Posterior cingulate gyrus (tissue), 11 donors: ENCODE measurements at regions not wholly inside any gene's neighbourhood (a gene's known extent, or its start where the extent isn't known, plus 50 kb on each side); places are given as distances from the start of the nearest gene placed in this dataset.
A peak's percentile ranks its signal among the peaks of the same experiment; 100 is the strongest.
"Not testable (repeated sequence)": the region's sequence is repeated elsewhere in the genome, so short reads cannot be mapped to it uniquely, and the experiment has no call there.

Experiments used
- DNase-seq, 10 donors: peaks; one replicate each; pipeline versions ENCODE4 v3.0.0 to v3.0.0-alpha.2; 2020 to 2021; ENCODE audit warnings: mixed read lengths in 3 of 10
- intact Hi-C: fragments of 100-400 bp; cut with DNase I; formaldehyde crosslinking; loops from one replicate; pipeline ENCODE4 v1.15.1; 2023

DNA sequence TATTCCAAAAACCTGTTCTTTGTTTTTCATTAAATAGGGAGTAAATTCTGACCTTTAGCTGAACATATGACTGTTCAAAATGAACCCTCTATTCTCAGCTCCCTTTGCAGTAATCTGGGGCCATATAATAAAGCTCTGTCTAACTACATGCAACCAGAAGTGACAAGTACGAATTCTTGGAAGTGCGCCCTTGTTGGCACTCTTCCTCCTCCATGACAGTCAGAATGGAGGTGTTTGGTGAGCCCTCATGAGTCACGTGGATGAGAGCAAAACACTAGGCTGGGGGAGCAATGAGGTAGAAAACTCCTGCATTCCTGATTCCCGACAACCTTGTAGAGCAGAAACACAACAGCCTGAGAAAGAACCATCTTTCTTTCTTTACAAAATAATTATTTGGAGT lies 552.9 kb downstream of the FBXO15 start:
- intact Hi-C loops = no loop called here
- DNase-seq = no peak

DNA sequence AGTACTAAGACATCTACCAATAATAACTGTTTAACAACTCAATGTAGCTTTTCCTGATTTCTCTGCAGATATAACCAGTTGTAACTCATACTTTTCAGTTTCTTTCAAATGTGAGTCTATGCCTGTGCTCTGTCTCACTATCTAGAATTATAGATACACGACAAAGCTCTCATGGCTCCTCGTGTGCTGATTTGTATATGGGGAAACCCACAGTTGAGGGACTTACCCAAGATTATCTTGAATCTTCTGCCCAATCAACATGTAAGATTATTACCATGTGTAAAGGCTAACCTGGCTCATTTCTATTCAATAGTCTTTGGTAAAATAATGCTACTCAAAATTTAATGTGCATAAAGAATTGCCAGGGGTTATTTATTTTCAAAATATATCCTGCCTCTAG lies 554.4 kb downstream of the FBXO15 start:
- intact Hi-C loops = no loop called here
- DNase-seq = no peak

DNA sequence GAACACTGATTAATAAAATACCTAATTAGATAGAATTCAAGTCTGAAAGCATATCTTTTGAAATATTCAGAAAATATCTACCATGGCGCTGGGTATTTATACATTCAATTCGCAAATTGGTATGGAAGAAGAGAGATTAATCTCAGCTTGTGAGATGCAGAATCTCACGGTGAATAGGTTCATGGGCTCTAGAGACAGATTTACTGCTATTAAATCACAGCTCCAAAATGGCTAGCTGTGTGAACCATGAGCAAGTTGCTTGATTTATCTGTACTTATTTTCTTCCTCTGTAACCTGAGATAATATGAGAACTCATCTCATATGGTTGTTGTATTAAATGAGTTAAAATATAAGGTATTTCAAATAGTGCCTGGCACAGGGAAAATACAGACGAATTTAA lies 556.7 kb downstream of the FBXO15 start:
- intact Hi-C loops = no loop called here

DNA sequence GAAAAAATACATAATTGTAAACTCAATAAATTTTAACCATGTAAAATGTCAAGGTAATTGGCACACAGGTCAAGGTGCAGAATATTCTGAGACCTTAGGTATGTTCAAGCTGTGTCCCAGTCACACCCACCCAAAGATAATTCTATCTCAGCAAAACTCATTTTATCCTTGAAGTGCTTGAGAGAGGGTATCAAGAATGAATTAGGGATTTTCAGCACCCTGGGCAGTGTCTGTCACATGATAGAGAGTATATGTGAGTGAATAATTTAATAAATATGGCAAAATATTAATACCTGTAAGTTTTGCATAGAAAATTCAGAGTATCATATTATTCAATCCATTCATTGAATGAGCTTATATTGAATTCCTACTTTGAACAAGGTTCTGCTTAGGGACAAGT lies 567.9 kb downstream of the FBXO15 start:
- intact Hi-C loops = no loop called here
- no peak for DNase-seq

More for the DNA sequence above, 556.7 kb downstream of the FBXO15 start:
- DNase-seq = no peak

DNA sequence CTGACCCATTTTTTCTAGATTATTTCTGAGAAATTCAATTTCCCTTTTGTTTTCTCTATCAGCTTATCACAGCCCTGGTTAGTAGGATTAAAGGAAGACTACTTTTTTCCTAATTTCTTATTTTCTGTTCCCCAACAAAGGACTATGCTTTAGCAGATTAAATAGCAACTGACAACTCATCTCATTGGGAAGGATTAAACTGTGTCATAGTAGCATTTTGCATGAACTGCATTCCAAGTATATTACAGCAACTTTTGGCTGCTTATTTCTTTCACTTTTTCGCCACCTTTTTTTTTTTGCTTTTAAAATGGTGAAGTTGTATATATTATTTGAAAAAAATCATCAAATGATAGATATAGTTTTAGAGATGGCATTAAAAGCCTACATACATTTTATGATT lies 570.3 kb downstream of the FBXO15 start:
- intact Hi-C loops = no loop called here
- DNase-seq = no peak

DNA sequence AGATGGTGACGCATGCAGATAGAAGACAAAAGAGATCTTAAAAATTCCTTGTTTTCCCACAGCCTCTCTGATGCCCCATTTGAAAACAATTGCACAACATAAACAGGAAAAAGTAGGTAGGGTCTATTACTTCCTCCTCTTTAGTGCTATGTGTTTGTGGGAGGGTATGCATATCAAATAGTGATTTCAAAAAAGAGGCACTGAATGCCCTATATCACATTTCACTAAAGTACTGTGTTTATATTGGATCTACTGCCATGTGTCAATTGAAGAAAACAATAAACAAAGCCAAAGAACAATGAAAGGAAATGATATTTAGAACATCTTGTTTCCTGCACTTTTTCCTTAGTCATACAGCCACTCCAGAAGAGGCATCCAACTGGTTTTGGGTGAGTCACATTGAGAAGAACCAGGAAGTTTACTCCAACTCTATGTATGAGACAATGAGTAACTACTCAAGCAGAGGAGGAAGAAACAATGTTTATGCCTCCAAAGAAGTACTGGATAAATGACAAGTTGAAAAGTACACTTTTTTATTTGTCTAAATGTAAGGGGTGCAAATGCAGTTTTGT lies 583.6 kb downstream of the FBXO15 start:
- DNase-seq = no peak
- intact Hi-C loops = no loop called here

DNA sequence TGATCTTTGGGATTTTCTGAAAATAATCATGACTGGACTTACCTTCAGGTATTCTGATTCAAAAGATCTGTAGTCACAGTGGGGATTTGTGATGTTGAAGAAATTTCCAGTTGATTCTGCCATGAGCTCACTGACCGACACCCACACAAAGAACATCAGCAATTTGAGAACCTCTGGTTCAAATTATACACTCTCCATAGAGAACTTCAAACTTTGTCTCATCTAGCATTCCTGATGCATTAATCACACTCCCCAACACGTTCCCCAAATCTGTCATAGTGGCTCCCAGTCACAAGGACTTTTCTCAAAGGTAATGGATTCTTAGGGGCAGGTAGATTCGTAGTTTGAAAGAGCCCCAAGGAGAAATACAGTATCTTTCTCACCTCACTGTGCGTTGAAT lies 584.3 kb downstream of the FBXO15 start:
- no peak for DNase-seq
- intact Hi-C loops = no loop called here

DNA sequence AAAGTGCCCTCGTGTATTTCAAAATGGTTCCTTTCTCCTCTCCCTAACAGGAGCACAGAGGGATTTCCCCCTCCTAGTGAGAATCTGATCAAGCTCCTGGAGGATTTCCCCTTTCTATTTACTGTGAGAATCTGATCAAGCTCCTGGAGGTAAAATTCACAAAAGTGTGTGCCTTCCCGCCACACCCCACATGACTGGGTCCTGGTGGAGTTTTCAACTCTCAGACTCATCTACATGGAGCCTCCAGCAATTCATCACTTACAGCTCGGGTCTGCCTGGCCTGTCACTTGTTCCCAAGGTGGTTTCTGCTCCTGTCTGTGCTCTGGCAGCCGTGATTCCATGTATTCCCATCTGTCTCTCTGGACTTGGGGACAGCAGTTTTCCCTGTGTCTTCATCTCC lies 590.7 kb downstream of the FBXO15 start:
- peak in 1 of 10 donors; percentile 50 for DNase-seq
- intact Hi-C loops = no loop called here

DNA sequence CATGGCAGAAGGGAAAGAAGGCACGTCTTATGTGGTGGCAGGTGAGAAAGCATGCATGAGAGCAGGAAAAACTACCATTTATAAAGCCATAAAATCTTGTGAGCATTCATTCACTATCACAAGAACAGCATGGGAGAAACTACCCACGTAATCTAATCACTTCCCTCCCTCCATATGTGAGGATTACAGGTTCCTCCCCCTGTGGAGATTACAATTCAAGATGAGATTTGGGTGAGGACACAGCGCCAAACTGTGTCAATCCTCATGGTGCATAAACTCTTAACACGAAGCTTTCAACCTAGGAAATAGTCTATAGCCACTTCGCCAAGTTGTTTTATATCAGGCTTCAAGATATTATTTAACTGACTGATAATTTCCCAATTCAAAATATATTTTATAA lies 595.5 kb downstream of the FBXO15 start:
- DNase-seq = no peak
- intact Hi-C loops = no loop called here

DNA sequence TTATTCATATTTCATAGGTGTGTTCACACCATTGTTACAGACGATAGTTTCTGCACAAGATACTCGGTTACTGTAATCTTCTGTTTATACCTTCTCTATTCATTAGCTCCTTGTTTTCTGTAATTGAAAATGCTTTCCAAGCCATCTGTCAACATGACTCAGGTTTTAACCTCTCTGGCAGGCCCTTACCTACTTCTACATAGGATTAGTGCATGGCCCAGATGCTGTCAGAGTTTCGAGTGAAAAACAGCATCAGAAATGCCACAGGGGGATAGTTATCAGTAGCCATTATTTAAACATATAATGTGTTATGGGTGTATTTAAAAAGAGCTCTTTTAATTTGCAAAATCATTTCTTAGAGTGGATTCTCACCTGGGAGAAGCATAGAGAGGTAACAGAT lies 596.4 kb downstream of the FBXO15 start:
- intact Hi-C loops = no loop called here
- no peak for DNase-seq

DNA sequence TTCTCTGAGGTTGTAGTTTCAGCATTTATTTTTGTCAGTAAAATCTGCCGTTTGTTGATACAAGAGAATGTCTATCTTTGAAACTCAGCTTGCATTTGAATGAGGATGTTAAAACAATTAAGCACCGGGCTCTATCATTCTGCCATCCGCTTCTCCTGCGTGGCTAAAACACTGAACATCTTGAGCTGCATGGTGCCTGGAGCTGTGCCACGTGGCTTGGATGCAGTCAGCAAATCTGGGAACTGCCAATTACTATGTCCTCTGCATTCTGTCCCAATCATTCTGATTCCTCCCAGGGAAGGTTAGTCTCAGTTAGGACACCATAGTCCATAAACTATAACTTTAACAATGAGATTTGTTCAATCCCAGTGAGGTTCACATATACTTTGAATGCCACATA lies 598.4 kb downstream of the FBXO15 start:
- intact Hi-C loops = no loop called here
- DNase-seq = peak in 6 of 10 donors; percentile 8 to 84 (median 28)

DNA sequence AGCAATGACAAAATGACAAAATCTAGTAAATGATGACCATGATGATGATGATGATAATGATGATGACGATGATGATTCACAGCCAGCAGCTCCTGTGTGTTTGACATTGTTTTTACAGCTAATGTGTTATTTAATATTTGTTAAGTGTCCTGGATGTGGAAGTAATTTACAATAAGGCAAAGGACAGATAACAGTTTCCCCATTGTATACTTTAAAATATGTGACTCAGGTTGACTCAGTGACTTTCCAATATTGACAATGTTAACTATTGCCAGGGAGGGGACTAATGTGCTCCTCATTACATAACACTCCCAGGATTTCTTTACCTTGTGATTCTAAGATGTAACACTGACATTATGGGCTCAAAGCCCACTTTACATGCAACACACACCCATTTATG lies 602.2 kb downstream of the FBXO15 start:
- intact Hi-C loops = no loop called here
- no peak for DNase-seq

DNA sequence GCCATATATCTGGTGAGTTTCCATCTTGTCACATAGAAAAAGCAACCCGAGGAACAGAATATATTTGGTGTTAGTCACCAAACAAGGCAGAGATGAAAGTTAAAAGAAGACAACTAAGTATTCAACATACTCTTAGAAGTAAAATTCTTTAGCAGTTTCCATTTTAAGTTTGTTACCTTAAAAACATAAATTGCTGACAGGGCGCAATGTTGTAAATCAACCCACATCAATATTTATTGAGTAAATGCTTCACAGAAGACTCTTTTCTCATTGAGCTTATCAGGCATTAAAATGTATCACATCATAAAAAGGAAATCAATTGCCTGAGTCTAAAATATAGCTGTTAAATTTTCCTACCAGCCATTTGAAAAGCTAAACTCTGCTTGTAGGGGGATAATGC lies 603.0 kb downstream of the FBXO15 start:
- intact Hi-C loops = no loop called here
- no peak for DNase-seq

DNA sequence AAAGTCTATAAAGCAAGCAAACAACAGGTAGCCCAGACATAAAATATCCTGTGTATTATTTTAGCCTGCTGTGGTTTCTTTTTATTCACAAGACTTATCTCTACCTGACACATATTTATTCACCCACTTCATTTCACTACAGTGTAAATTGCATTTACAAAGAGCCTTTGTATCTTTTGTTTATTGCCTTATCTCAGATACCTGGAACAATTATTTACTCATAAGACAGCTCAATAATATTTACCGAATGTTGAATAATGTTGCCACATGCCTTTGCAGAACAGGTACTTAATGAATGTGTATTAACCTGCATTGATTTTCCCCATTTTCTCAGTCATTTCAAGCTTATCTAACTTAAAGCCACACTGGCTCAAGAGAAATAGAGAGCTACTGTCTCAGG lies 603.6 kb downstream of the FBXO15 start:
- intact Hi-C loops = no loop called here
- DNase-seq = no peak

DNA sequence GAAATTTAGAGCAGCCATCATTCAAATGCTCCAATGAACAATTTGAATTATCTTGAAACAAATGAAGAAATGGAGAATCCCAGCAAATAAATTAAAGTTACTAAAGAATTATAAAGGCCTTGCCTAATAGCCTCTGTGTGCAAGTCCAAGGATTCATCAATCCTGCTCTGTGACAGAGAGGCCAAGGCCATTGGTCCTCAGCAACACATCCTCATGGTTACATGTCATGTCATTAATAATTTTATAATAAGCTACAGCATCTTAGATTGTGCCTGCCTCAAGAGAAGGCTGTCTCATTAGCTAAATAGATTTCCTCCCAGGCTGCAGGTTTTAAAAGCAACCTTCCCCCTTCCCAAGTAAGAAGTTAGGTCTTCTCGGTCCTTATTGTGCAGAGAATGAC lies 611.6 kb downstream of the FBXO15 start:
- no peak for DNase-seq
- intact Hi-C loops = no loop called here

DNA sequence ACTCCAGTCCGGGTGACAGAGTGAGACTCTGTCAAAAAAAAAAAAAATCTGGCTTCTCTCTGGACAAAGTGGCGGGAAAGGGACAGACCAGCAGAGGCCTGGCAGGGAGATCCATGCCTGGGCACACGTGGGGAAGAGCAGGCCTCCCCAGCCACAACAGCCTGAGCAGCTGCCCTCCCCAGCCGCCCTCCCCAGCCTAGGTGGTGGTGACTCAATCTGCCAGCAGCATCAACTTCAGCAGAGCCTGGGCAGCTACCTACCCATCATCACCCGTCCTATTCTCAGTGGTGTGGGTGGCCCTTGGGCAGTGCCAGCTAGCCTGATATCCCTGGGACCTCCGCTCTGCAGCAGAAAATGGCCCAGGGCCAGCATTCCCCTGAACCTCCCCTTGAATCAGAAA lies 612.4 kb downstream of the FBXO15 start:
- intact Hi-C loops = no loop called here
- peak in 1 of 10 donors; percentile 56 for DNase-seq

DNA sequence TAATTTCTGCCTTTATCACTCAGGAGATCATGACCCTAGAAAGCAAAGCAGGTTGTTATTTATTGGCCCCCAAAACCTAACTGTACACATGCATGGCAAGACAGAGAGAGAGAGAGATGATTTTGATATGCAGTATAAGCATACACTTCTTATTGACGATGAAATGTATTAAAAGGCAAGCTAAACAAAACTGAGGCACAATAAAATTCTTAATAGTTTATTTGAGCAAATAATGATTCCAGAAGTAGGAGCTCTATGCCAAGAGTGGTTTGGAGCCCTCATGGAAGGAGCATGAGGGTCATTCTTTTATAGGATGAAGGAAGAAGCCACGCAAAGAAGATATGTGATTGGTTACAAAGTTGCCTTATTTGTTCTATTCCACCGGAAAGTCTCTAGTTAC lies 616.0 kb downstream of the FBXO15 start:
- intact Hi-C loops = no loop called here
- DNase-seq = no peak

DNA sequence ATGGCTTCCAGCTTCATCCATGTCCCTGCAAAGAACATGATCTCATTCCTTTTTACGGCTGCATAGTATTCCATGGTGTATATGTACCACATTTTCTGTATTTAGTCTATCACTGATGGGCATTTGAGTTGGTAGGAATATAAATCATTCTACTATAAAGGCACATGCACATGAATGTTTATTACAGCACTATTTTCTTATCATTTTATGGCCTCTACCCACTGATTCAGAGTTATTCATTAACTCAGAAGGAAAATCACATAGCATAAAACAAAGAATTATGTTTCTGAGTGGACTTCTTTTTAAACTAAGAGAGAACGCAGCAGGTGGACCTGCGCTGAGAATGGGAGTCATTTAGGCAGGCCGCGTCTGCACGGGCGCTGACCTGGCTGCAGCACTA lies 619.6 kb downstream of the FBXO15 start:
- DNase-seq = no peak
- intact Hi-C loops = no loop called here

DNA sequence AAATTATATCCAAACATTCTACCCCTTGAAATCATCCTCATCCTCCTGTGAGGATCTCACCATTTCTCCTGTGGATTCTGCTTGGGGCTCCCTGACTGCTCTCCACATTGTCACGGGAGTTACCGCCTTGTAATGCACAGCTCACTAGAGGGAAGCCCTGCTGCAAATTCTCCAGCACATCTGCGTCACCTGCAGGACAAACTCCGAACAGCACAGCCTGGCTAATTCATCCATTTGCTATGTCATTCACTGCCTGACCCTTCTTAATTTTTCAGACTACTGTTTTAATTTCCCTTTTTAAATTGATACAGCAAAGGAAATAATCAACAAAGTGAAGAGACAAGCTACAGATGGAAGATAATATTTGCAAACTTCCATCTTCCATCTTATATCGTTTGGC lies 627.4 kb downstream of the FBXO15 start:
- intact Hi-C loops = no loop called here
- DNase-seq = no peak

DNA sequence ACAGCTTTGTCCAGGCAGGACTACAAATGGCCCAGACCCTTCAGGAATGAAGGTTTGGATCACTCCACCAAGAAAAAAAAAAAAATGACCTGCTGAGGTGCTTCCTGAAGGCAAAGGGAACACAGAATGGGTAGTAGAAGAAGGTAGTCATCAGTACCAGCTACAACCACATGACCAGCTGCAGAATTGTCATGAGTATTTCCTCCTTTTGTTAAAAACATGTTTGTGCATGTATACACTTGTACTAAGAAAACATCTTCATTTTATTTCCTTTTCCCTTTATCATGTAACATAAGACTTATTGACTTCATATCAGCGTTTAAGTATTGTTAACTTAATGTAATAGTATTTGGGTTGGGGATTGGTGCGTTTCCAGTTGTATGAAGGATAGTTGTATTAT lies 631.6 kb downstream of the FBXO15 start:
- DNase-seq, intact Hi-C loops: not testable (repeated sequence)

DNA sequence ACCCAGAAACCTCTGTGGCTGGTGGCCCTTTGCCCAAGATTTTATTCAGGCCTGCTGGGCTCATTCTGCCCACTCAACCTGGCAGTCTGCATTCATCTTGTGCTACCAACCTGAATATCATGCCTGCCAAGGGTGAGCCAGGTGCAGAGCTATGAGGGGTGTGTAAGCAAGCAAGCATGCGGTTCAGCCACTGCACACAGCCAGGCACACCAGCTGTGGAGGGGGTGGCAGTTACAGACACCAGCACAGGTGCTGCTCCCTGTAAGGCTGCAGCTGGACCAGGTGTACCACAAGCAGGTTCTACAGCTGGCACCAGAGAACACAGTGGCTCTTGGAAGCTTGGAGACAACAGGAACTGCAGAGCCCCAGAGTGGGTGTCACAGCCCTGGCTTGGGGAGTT lies 633.2 kb downstream of the FBXO15 start:
- no peak for DNase-seq
- intact Hi-C loops = no loop called here

DNA sequence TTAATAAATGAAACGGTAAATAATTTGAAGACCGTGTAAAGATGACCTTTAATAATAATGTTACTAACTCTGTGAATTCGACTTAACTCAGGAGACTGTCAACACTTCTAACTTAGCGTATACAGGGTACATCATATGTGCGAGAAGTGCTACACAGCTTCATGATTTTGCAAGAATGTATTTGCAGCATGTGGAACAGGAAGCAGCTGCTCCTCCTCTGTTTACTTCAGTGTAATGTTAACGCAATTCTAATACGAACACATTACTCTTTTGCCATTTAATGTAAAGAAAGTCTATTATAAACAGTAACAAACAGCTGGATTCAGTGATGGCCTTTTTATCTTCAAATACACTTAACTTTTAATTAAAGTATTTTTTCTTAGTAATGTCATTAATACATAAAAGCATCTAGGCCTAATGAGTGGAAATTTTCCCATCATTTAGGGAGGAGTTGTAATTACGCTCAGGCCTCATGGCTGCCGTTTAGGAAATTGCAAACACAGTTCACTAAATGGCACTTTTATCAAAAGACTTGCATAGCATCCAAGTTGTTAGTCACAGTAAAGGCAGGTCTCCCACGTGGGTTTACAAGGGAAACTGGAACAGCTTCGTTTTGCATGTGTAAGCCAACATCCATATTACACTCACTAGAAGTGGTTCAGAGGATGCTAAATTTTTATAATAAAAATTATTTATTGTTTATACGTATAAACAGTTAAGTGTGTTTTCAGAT lies 635.7 kb downstream of the FBXO15 start:
- intact Hi-C loops = no loop called here

DNA sequence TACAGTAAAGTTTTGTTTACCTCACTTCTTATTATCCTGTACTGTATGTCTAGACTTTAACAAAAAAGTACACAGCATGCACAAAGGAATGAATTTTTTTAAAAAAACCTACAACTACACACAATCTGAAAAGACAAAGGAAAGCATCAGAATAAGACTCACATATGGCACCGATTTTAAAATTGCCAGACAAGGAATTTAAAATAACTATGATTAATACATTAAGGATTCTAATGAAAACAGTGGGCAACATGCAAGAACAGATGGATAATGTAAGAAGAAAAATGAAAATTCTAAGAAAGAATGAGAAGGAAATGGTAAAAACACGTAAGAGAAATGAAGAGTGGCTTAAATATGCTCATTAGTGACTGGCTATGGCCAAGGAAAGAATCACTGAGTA lies 638.2 kb downstream of the FBXO15 start:
- intact Hi-C loops = no loop called here
- DNase-seq = no peak

More for the DNA sequence above, 635.7 kb downstream of the FBXO15 start:
- DNase-seq = no peak
